GM10266 (cell line): ENCODE measurements at regions not wholly inside any gene's neighbourhood (a gene's known extent, or its start where the extent isn't known, plus 50 kb on each side); places are given as distances from the start of the nearest gene placed in this dataset.

Experiments used
- DNase-seq: peaks from one replicate; pipeline ENCODE4 v3.0.0; 2012; ENCODE audit errors: extremely low spot score
- CTCF ChIP-seq: IDR thresholded peaks from 2 replicates; pipeline ENCODE4 v1.5.1; 2012; ENCODE audit warnings: mild to moderate bottlenecking, low read depth; ENCODE audit not compliant: control insufficient read depth, insufficient read depth; ENCODE audit errors: missing control alignments

DNA sequence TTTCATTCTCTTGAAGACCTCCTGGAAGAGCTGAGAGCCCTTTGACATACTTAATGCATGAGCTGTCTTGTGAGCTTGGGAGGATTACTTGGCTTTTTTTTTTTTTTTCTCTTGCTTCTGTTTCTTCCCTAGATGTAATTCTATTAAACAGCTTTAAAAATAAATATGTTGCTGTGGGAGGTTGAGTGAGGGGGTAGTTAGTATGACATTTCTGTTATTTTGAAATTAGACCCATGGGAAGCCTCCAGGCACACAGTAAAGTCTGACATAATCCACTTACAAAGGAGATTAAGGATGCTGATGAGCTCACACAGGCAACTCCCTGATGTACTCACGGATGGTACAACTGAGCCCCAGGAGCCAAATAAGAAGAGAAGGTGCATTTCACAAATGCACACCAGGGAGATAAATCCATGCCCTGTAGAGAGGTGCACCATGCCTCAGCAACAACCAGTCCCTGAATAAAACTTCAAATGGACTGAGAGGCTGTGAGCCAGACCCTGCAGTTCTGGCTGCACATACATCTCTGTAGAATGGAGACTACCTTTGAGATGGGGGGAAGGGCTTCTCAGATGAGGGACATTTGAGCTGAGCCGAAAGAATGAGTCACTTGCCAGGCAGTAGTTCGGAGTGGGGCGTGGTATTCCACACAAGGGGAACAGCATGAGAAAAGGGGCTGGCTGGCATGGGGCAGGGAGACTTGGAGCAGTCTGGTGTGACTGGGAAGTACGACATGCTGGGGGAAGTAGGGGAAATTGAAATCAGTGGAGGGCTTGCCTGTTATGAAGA is 68.7 kb downstream of the ACTL7B start:
- no peak for DNase-seq
- TF ChIP-seq CTCF = no peak

- no peak for DNase-seq
- TF ChIP-seq CTCF = no peak
Observed at GRCh38 chr9:108786322-108786721, 69.5 kb downstream of the ACTL7B start.

DNA sequence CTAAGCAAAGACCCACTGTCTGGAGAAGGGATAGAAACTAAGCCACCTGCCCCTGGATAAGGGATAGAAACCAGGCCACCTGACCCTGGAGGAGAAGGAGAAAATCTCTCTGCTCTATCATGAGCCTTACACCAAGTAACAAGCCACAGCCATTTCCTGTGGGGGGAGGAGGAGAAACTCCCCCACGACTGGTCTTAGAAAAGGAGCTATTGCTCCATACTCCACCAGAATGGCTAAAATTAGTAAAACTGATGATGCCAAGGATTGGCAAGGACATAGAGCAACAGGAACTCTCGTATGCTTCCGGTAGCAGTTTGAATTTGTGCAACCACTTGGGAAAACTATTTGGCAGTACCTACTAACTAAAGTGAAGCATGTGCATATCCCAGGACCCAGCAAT is 70.8 kb downstream of the ACTL7B start:
- no peak for TF ChIP-seq CTCF
- no peak for DNase-seq

DNA sequence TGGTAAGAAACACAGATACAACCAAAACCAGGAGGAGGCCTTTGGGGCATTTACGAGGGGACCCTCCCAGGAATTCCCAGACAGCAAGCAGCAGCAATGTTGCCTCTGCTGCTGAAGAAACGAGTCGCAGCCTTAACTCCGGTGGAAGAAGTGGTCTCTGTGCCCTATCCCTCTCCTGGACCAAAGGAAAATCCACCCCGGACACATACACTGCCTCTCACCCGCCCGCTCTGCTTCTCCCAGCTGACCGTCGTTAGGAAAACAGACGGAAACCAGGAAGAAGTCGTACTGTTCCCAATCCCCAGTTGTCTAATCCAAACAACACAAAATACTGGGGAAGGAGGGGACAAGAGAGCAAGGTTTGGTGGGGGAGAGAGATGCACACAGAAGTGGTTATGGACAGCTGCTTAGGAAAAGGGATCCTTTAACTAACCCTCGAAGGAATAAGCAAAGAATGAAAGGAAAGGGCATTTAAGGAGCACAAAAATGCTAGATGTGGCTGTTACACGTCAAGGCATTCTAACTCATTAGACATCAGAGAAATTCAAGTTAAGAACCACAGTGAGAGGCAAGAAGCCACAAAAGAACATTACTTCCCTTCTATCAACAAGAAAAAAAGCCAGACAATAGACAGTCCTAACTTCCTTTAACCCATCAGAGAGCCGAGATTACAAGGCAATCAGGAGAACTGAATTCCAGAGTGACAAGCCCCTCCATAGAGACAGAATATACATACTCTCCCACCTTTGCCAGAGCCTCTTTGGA is 71.9 kb downstream of the ACTL7B start:
- no peak for DNase-seq

GRCh38 chr9:108783326-108783725 is 72.5 kb downstream of the ACTL7B start:
- no peak for TF ChIP-seq CTCF
- DNase-seq = no peak

More for the DNA sequence above, 71.9 kb downstream of the ACTL7B start:
- TF ChIP-seq CTCF = no peak

DNA sequence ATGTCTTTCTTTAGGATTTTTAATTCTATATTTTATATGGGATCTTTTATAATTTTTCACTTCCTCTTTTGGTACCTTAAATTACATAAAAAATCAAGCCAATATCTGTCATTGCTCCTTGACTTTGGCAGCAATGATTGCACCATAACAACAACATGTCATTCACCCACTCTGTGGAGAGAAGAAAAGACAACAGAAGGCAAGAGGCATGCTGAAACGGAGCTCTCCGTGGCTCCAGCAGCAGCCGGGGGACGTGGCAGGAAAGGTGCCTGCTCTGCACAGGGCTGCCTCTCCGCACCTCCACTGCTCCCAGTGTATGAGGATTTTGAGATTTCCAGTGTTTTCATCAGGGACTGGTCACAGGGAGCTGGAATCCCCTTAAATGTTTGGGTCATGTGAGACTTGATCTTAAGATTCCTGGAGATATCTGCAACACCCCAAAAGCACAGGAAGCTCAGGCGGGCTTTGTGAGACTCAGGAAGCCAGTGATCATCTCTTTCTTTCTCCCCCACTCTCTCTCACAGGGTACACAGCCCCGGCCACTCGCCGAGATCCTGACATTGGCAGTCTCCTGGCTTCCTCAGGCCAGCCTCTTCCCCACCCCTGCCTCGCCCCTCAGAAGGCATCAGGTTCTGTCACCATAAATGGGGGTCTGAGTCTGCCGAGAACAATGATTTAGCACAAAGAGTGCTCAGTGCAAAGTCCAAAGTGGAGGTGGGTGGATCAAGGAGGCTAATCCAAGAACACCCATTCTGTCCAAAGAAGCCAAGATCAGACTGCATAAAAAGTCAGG is 74.6 kb downstream of the ACTL7B start:
- TF ChIP-seq CTCF = no peak
- DNase-seq = no peak
